ENCODE measurements at regions not wholly inside any gene's neighbourhood (a gene's known extent, or its start where the extent isn't known, plus 50 kb on each side); places are given as distances from the start of the nearest gene placed in this dataset.

DNA sequence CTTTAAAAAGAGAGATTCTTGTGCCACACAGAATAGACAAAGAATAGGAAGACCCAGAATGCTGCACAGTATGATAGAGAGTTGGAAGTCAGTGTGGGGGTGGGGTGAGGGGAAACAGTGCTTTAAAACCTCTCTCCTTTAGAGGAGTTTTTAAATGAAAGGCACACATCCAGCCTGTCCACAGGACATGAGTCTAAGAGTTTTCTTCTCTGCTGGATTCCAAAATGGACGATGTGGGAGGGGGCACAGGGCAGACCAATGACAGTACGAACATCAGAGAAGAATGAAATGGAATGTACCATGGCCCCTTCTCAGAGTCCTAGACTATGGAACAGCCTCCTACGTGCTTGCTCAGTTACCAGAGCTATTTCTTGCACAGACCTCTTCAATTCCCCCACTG, 458.2 kb upstream of the DAB1 start:
- Histone ChIP-seq H3K9me3 (no peaks in the 10 kb centered on the region), H3K4me1 (no peaks in the 10 kb centered on the region), H3K27me3 (replicated peaks in 1 of 7) (no peaks in the 10 kb centered on the region), H3K4me3 (no peak overlapping the region), H3K27ac (no peak overlapping the region), H3K36me3 (no peaks in the 10 kb centered on the region)
- WGBS, 5 donors = 66 to 90% (median 78%) methylated on average over 3 of the region's 3 CpGs
- DNase-seq = no peak
- TF ChIP-seq POLR2AphosphoS5 (IDR thresholded peaks at IDR 0.05) (no peak), CTCF (IDR thresholded peaks at IDR 0.05 in 8 of 11, conservative IDR thresholded peaks at IDR 0.05 in 3 of 11) (no peak), POLR2A (IDR thresholded peaks at IDR 0.05) (no peak)
- intact Hi-C loops (cut with DNase I; ENCODE audit: low total_unique reads) = no loop called here

DNA sequence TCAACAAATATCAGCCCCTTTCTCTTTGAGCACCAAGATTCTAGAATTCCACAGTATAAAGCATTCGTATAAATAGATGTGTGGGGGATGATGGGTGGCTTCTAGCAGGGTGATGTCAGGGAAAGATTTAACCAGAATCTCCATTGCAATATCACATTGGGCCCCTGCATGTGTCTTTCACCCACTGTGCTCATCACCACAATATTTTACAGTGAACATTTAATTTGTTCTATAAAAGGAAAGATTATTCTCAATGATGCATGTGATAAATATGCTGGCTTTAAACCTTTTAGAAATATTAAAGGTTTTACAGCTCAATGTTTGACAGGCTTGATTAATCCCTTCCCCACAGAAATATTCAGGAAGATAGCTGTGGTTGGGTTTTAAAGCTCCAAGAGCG, 457.8 kb upstream of the DAB1 start:
- WGBS, 5 donors = 71 to 90% (median 79%) methylated on average over 2 of the region's 2 CpGs
- Histone ChIP-seq H3K36me3 (no peaks in the 10 kb centered on the region), H3K27ac (no peak overlapping the region), H3K9me3 (no peaks in the 10 kb centered on the region), H3K4me3 (no peak overlapping the region), H3K4me1 (no peaks in the 10 kb centered on the region), H3K27me3 (replicated peaks in 1 of 7) (no peaks in the 10 kb centered on the region)
- no peak for TF ChIP-seq POLR2A (IDR thresholded peaks at IDR 0.05)
- TF ChIP-seq CTCF (IDR thresholded peaks at IDR 0.05 in 8 of 11, conservative IDR thresholded peaks at IDR 0.05 in 3 of 11) = no peak
- no peak for TF ChIP-seq POLR2AphosphoS5 (IDR thresholded peaks at IDR 0.05)
- DNase-seq = no peak
- intact Hi-C loops (cut with DNase I; ENCODE audit: low total_unique reads) = no loop called here

GRCh38 chr1:57879700-57880099, 455.8 kb upstream of the DAB1 start:
- no peak overlapping the region for H3K4me3 ChIP-seq
- no peak overlapping the region for H3K27ac ChIP-seq
- TF ChIP-seq POLR2A (IDR thresholded peaks at IDR 0.05) (no peak), CTCF (IDR thresholded peaks at IDR 0.05 in 8 of 11, conservative IDR thresholded peaks at IDR 0.05 in 3 of 11) (no peak), POLR2AphosphoS5 (IDR thresholded peaks at IDR 0.05) (no peak)
- no peaks in the 10 kb centered on the region for H3K9me3 ChIP-seq
- DNase-seq = no peak
- no peaks in the 10 kb centered on the region for H3K27me3 ChIP-seq (replicated peaks in 1 of 7)
- no peaks in the 10 kb centered on the region for H3K4me1 ChIP-seq
- intact Hi-C loops (cut with DNase I; ENCODE audit: low total_unique reads) = no loop called here
- 69 to 83% (median 79%) methylated on average over 3 of the region's 3 CpGs for WGBS, 5 donors
- H3K36me3 ChIP-seq = no peaks in the 10 kb centered on the region

- no peaks in the 10 kb centered on the region for H3K27me3 ChIP-seq (replicated peaks in 1 of 7)
- no peak for TF ChIP-seq POLR2AphosphoS5 (IDR thresholded peaks at IDR 0.05)
- no peaks in the 10 kb centered on the region for H3K9me3 ChIP-seq
- no peak overlapping the region for H3K27ac ChIP-seq
- no peaks in the 10 kb centered on the region for H3K4me1 ChIP-seq
- H3K4me3 ChIP-seq = no peak overlapping the region
- intact Hi-C loops (cut with DNase I; ENCODE audit: low total_unique reads) = no loop called here
- WGBS, 5 donors = 21 to 50% (median 37%) methylated on average over 2 of the region's 2 CpGs
- H3K36me3 ChIP-seq = no peaks in the 10 kb centered on the region
- no peak for DNase-seq
These were observed 450.6 kb upstream of the DAB1 start for GRCh38 chr1:57874418-57874877.

DNA sequence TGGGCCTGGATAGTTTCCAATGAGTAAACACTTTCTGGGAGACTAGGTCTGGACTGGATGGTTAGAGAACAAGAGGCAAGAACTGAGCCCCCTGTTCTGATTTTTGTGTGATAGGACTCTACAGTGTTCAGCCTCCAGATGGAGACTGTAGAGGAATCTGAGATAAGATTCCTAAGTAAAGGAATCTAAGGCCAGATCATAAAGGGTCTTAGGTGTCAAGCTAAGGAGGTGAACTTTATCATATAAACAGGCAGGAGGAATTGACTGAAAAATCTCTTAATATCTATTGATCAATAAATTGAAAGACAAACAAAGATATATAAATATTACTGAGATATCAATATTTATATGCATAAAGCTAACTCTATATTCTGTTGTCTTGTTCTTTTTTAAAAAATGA, 449.1 kb upstream of the DAB1 start:
- intact Hi-C loops (cut with DNase I; ENCODE audit: low total_unique reads) = no loop called here
- Histone ChIP-seq H3K27ac (no peak overlapping the region), H3K36me3 (no peaks in the 10 kb centered on the region), H3K4me3 (no peak overlapping the region), H3K27me3 (replicated peaks in 1 of 7) (no peaks in the 10 kb centered on the region), H3K9me3 (no peaks in the 10 kb centered on the region), H3K4me1 (no peaks in the 10 kb centered on the region)
- TF ChIP-seq CTCF (IDR thresholded peaks at IDR 0.05 in 8 of 11, conservative IDR thresholded peaks at IDR 0.05 in 3 of 11) (no peak), POLR2AphosphoS5 (IDR thresholded peaks at IDR 0.05) (no peak), POLR2A (IDR thresholded peaks at IDR 0.05) (no peak)
- no peak for DNase-seq

Measured in spleen (tissue), 11 donors.